ENCODE measurements at regions not wholly inside any gene's neighbourhood (a gene's known extent, or its start where the extent isn't known, plus 50 kb on each side); places are given as distances from the start of the nearest gene placed in this dataset.
"Not testable (repeated sequence)": the region's sequence is repeated elsewhere in the genome, so short reads cannot be mapped to it uniquely, and the experiment has no call there.

DNA sequence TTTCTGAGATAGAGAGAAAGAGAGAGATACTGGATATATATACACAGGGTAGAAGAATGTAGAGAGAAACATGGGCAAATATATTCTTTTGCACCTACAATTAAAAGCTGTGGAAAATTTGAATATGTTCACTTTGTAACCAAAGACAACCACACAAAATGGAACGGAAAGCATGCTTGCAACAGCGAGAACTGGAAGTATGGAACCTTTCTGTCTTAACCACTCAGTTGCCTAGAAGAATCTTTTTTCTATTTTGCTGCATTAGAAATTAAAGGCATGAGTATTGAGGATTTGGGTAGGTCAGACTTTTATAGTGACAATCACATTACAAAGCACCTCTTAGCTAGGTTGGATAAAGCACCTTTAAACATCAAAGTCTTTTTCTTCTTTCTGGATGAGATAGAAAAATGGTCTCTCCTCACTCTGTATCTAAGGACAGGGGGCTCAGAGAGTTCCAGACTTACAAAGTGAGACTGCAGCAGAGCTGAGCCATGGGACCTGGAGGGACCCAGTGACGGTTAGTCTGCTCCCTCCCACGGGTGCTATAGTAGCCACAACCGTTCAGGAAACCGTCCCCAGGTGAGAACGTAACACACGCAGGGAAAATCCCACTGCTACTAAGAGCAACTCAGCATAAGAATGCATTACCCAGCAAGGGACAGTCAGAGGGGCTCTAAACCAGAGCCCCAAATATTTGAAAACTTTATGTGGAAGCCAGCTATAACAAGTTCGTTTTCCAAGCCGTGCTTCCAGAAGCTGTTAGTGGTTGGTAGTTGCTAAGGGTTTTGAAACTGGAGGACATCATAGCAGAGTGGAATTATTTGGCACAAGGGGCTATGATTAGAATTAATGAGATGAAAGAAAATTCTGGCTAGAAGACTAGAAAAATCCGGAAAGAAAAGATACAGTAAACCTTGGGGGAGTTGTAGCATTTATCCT is 97.1 kb downstream of the DAD1 start:
- no peak for DNase-seq (ENCODE audit: low read depth in 2 of 2)

DNA sequence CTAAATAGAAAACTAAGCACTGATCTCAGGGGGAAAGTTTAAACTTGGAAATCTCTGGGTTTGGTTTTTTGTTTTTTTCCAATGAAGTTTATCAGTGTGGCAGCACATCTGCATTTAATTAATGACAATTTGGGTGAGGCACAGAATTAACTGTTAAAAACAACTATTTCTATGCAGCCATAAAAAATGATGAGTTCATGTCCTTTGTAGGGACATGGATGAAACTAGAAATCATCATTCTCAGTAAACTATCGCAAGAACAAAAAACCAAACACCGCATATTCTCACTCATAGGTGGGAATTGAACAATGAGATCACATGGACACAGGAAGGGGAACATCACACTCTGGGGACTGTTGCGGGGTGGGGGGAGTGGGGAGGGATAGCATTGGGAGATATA is 98.0 kb downstream of the DAD1 start:
- not testable (repeated sequence) for DNase-seq (ENCODE audit: low read depth in 2 of 2)

DNA sequence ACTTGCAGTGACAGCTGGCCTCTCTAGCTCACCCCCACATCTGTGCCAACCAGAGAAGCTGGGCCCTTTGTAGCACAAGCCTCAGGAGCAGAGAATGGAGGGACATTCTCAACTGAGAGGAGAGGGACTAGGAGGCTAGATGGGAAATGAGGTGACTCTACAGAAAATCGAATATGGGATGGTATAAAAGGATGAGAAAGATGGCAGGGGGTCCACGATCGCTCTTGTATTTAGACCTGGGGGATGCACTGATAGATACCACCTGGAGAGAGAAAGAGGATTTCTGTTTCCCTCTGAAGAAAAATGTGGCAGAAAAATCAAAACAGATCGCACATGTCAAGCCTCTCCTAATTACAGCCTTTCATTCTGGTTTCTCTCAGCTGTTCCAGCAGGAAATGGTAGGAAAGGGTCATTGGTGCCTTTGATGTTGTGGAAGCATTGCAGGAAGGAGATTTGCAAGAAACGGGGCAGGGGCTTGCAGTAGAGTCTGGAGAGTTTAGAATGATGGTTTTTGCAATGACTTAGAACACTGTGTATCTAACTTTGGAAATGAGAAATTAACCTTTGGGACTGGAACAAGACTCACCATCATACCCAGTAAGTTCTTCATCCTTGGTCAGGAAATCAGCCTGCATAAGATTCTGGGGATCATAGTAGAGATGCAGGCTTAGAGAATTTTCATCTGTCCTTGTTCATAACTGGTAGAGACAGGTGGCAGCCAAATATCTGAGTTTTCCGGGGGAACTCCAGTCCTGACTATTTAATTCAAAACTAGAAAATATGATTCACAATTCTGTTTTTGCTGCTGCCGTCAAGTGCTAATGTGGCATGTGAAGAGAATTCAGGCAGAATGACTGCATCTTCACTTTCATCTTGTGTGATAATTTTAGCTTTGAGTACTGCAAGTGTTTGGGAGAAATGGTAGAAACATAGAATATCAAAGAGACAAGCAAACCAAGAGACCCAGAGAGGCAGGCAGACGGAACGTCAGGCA is 98.8 kb downstream of the DAD1 start:
- DNase-seq (ENCODE audit: low read depth in 2 of 2), result no peak

DNA sequence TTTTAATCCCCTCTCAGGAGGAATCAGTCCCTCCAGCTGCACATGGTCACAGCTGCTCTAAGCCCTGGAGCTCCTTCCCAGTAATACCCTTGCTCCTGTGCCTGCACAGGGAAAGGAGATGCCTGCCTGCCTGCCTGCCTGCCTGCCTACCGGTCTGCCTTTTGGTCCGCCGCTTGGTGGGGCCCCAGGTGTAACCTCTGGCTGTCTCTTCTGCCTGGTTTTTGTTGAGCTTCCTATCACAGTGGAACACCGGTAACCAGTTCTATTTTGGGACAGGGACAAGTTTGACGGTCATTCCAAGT is 99.8 kb downstream of the DAD1 start:
- no peak for DNase-seq (ENCODE audit: low read depth in 2 of 2)

DNA sequence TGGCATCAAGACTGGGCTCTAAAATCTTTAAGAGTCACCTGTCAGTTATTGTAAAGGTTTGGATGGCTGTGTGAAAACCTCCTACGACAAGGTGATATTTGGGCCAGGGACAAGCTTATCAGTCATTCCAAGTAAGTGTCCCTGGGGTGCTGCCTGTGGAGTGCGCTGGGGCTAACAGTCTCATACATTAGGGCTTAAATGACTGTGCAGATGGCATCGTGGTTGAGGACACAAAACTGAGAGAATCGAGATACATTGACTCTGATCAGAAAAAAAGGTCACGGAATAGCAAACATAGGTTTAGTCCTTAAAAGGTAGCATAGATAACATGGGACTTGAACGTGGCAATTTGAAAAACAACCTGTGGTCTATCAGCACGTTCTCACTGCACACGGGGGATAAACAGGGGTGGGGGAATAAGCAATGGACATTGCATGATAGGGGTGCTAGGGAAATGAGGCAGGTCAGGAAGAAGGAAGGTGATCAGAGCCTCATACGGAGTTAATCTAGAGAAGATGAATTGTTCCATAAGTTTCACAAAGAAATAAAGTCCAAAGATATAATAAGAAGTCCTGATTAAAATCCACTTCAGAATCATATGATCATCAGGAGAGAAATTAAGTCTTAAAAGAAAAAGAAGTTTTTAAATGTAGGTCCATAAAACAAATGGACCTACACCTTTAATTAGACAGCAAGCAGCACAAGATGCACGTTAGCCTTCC is 100.3 kb downstream of the DAD1 start:
- no peak for DNase-seq (ENCODE audit: low read depth in 2 of 2)

DNA sequence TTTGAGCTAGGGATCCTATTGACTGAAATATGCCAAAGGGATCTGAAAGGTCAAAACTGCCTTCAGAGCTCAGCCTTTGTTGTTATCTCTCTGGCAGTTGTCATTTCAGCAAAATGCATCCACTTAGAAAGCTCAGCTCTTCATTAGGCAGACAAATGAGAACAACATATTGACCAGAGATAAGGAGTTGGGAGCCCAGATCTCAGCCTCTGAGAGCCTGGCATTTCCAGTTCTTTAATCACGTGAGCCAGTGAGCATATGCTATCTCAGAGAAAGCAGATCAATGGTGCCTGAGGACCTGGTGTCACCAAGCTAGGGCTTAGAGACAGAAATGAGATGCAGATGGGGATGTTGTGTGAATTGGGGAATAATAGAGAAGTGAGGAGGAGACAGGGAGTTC is 101.1 kb downstream of the DAD1 start:
- DNase-seq (ENCODE audit: low read depth in 2 of 2), result no peak

DNA sequence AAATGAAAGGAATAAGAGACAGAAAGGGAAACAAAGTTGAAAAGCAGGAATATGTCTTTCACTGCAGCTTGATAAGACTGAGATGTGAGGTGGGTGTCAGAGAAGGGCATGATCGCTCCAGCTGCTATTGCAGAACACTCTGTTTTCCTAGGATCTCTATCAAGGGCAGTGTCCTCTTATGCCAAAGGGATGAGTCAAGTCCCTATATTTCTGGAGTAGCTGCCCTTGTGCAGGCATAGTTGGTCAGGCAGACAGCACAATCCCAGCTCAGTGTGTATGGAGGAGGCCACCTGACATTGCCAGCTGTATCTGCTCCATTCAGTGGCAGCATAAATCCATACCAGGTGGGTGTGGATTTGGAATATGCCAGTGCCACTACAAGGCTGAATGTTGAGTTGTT is 101.6 kb downstream of the DAD1 start:
- DNase-seq (ENCODE audit: low read depth in 2 of 2), result no peak

DNA sequence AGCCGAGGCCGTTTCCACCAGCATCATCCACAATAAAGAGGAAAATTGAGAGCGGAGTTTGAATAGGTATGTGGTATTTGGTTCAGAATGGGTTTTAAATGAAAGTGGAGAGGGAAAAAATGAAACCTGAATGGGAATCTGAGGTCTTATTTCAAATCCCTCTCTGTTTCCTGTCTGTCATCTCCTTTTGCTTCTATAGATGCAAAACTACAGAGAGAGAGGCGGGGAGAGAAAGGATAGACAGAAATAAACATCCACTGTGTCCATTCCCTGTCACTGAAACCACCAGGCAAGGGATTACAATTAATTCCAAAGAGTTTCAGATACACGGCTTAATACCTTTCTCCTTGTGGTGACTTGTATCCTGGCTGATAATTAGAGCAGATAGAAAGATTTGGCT is 102.3 kb downstream of the DAD1 start:
- DNase-seq (ENCODE audit: low read depth in 2 of 2), result no peak

DNA sequence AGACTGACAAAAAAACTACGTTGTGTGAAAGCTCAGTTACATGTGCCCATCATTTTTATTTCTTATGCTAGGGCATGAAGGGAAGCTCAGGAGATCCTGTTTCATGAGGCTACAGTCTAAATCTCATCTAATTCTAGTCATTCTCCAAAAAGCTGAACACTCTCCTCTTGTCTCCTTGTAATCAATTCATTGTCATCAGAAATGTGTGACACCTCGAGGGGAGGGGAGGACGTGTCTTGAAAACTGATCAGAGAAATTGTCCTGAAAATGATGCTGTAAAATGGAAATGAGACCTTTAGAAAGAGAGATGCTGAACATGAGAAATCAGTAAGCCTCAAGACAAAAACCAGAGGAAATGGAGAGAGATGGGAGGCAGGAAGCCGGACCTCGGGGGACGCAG is 103.4 kb downstream of the DAD1 start:
- no peak for DNase-seq (ENCODE audit: low read depth in 2 of 2)

DNA sequence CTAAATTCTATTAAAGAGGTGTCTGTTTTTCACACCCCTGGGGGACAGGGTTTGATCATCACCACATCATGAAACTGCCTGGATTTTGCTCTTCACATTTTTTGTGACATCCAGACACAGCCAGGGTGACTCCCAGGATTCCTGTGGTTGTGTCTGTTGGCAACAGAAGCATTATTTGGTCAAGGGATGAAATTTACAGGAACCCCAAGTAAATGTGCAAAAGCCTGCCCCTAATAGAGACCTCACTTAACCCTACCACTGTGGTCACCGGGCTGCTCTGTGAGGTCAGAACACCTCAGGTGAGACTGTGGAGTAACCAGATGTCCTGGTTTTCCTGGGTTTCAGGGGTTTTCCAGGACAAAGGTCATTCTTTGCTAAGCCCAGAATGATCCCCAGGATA is 103.8 kb downstream of the DAD1 start:
- no peak for DNase-seq (ENCODE audit: low read depth in 2 of 2)

DNA sequence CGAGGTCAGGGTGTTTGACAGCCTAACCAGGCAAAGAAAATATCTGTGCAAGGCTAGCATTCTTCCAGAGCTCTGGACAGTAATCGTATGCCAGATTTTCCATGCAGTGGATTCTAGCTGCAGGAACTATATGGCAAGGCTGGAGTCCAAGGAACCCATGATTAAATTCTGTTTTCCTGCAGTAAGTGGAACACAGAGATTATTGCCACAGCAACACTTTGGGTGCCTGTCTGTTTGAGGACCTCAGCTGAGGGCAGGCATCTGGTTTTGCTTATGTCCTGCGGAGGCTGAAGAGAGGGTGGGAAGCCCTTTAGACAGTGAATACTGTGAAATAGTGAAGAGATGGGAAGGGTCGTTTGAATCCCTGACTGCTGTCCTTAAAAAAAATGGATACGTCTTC is 104.4 kb downstream of the DAD1 start:
- DNase-seq (ENCODE audit: low read depth in 2 of 2), result no peak

DNA sequence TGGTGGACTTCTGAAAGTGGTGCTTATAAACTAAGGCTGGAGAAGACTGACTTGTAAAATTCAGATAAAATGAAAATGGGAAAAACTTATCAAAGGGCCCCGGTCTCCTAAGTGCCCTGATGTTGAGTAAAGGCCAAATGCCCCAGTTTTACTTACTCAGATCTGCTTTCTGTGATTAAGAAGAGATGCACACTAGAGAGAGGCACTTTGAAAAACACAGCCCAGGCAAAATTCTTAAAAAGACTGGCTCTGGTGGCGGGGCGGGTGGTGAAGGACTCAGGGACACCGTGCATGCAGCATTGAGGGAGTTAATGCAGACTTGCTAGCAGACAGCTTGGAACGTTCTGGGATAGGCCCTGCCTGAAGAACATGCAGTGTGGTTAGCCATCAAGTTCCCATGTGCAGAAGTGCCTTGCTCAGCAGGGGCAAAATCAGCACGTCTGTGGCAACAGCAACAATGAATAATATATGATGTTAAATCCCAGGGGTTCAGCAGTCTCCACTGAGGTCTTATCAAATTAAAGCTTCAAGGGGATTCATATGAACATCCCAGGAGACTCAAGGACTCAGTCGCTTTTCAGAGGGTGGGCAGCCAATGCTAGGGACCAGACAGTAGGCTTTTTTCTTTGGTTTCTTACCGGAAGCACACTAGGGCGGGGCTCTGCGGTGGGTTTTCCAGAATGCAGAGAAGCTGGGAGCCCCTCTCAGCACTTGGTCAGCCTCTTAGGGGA is 105.0 kb downstream of the DAD1 start:
- DNase-seq (ENCODE audit: low read depth in 2 of 2), result no peak

DNA sequence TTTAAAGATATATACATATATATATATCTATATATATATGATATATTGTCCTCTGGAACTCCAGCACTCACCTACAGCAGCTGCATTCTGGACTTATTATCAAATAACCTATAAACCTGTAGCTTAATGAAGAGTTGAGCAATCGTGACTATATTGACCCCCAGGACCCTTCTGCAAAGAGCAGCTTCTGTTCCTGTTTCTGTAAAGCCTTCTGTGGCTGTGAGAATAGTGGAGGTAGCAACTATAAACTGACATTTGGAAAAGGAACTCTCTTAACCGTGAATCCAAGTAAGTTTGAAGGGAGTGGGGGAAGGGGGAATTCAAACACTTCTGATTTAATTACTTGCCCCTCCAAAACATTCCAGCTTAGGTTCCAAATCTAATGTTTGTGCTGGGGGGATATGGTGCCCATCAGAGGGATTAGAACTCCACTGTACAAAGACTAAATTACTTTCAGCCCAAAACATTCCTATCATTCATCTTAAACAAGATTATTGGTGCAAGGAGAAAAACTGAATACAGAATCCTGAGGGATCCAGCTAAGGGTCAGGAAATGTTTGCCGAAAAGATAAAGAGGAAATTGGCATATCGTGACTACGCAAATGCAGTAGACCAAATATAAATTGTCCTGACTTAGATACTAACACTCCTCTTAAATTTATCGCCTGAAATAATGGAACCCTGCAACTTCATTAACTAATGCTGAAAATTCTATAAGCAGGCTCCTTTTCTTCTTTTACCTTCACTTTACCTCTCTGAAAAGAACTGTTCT is 106.1 kb downstream of the DAD1 start:
- DNase-seq (ENCODE audit: low read depth in 2 of 2), result no peak

DNA sequence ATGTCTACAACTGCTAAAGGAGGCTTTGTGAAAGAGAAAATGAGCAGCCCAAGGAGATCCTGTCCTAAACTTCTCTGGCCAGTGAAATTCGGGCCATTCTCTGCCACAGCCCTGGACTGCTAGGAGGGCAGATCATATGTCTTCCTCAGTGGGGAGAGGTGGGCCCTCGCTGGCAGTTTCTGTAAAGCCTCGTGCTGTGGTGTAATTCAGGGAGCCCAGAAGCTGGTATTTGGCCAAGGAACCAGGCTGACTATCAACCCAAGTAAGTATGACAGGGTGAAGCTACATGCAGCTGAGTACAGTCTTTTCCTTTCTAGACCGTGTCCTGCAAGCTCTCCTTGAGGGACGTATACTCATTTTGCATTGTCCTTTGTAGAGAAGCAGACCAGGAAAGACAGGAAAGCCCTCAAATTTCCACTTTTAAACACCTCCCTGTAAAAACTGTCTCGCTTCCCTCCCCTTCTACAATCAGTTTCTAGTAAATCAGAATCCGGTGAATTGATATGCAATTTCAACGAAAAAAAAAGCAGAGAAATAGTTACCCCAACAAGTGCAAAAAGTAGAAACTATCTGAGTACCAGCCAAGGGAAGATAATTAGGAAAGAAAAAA is 106.8 kb downstream of the DAD1 start:
- no peak for DNase-seq (ENCODE audit: low read depth in 2 of 2)

DNA sequence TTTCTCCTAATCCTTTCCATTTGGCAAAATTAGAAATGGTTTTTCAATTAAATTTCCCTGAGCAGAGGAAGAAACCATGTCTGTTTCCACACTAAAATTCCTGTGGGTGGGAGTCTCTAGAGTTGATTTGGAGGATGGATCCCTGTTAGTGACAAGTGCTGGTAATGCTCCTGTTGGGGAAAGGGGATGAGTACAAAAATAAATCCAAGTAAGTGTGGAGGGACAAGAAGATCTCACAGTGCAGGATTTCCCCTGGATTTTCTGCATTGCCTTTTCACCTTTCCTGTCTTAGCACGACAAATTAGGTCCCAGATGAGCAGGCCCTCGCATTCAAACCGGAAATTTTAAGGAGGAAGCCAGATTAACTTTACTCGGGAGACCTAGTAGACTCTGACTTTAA is 107.5 kb downstream of the DAD1 start:
- DNase-seq (ENCODE audit: low read depth in 2 of 2), result no peak

DNA sequence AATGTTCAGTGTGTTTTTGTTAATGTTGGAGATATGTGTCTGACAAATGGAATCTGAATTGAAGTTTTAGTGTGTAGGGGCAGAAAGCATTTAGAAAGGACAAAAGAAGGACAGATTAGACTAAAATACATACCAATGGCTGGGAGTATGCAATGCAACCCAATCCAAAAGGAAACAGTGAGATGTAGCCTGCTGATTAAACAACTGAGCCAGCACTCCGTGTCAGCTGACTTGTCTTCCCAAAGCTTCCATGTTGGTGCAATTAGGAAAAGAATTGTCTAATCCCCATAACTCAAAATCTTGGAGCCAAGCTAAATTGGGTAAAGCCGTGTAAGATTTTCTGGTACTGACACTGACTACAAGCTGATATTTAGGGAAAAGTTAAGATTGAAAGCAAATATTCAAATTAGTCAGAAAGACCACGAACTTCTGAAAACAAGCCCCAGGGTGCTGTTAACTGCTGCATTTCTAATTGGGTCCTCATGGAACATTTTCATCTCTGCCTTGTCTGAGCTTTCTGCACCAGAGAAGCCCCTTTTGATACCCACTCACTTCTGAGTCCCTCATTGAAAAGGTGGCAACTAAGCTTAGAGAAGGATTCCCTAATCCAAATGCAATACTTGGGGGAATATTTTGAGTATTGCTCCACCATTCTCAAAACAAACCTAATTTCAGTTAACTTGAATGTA is 109.1 kb downstream of the DAD1 start:
- DNase-seq (ENCODE audit: low read depth in 2 of 2), result no peak

DNA sequence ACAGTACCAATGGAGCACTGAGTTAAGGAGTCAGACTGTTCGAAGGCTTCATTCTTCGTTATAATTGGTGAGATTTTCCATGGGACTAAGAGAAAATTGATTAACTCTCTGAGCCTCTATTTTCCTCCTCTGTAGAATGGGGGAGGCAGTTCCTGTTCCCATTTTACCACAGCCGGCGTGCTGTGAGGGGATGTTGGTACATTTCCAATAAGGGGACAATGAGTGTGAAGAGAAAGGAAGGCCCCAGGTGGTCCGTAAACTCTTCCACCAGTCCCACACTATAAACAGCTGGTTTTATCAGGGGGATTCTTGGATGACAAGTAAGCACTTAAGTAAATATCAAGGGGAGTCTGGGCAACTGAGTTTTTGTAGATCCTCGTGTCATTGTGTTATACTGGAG is 109.9 kb downstream of the DAD1 start:
- DNase-seq (ENCODE audit: low read depth in 2 of 2), result no peak

DNA sequence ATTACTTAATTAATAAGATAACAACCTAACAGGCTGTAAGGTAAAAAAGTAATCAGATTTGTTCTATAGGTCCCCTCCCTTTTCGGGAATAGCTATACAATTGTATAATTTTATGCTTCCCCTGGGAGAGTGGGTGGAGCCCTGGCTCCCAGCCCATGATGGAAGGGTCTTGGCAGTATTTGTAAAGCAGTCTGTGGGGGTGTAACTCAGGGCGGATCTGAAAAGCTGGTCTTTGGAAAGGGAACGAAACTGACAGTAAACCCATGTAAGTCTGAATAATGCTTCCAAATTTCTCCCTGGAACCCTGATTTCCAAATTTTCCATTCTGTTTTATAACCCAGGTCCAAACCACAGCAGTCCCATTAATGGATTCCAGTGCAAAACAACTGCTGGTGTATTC is 110.4 kb downstream of the DAD1 start:
- DNase-seq (ENCODE audit: low read depth in 2 of 2), result no peak

DNA sequence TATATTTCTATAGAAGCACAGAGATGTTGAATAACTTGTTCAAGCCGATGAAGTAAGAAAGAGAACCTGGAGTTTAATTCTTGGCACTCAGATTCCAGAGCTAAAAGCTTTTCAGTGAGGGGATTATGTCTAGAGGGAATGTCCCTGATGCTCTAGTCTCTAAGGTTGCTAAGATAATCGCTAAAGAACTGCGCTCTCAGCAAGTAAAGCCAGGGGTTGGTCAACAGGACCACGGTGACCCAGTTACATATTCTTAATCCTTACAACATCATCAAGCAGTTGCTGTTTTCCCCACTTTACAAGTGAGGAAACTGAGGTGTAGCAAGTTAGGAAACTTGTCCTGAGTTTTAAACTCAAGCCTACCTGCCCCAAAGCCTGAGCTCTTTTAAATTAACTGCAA is 110.8 kb downstream of the DAD1 start:
- no peak for DNase-seq (ENCODE audit: low read depth in 2 of 2)

All from stimulated activated CD4-positive, alpha-beta T cell treated with anti-CD3 and anti-CD28 coated beads, Interleukin-4, amount 100 ng/mL, for 48 hours (primary cell).